Testis (tissue), 2 donors: ENCODE measurements at regions not wholly inside any gene's neighbourhood (a gene's known extent, or its start where the extent isn't known, plus 50 kb on each side); places are given as distances from the start of the nearest gene placed in this dataset.
A peak's percentile ranks its signal among the peaks of the same experiment; 100 is the strongest.
"Not testable (repeated sequence)": the region's sequence is repeated elsewhere in the genome, so short reads cannot be mapped to it uniquely, and the experiment has no call there.

ENCODE experiments used
- DNase-seq: peaks from one replicate; pipeline ENCODE4 v3.0.0-alpha.2; 2019
- H3K27ac ChIP-seq, 2 donors: fragments of 200-600 bp; sonication (generic); one replicate each; pipeline ENCODE4 v1.5.1; 2019
- H3K27me3 ChIP-seq: fragments of 200-600 bp; sonication (generic); one replicate; pipeline ENCODE4 v1.5.1; 2019
- H3K36me3 ChIP-seq: fragments of 200-600 bp; sonication (generic); one replicate; pipeline ENCODE4 v1.5.1; 2017; ENCODE audit warnings: low read depth; ENCODE audit errors: missing control alignments
- H3K4me1 ChIP-seq: fragments of 200-600 bp; sonication (generic); one replicate; pipeline ENCODE4 v1.5.1; 2019
- H3K4me3 ChIP-seq, 2 donors: fragments of 200-600 bp; sonication (generic); one replicate each; pipeline ENCODE4 v1.5.1; 2017 to 2019
- H3K9me3 ChIP-seq: fragments of 200-600 bp; sonication (generic); one replicate; pipeline ENCODE4 v1.5.1; 2017
- POLR2A ChIP-seq: fragments of 450-650 bp; IDR thresholded peaks from one replicate; pipeline ENCODE4 v1.6.1; 2017; ENCODE audit warnings: antibody characterized with exemption, mild to moderate bottlenecking, moderate library complexity
- WGBS, 2 donors: methylation state at CpG; one replicate each; pipeline ENCODE4 v1.1.5; 2018; 5-methylcytosine and 5-hydroxymethylcytosine counted together
- intact Hi-C: fragments of 100-400 bp; cut with DNase I; formaldehyde crosslinking; loops from one replicate; pipeline ENCODE4 v1.15.1; 2023; ENCODE audit warnings: low total_unique reads
- TF ChIP-seq, protein P1 (sequence below), 3 experiments: fragments of 450-650 bp in 2 of 3; fragments of 200-600 bp in 1 of 3; sonication (generic) in 1 of 3; IDR thresholded peaks; one replicate each; pipeline ENCODE4 v1.5.1; 2016 to 2019; ENCODE audit warnings: antibody characterized with exemption in 3 of 3, mild to moderate bottlenecking in 2 of 3, moderate library complexity in 1 of 3

GRCh38 chr1:59204001-59204400 lies 92.9 kb upstream of the FGGY start:
- no peak for TF ChIP-seq POLR2A
- TF ChIP-seq, protein P1, sequence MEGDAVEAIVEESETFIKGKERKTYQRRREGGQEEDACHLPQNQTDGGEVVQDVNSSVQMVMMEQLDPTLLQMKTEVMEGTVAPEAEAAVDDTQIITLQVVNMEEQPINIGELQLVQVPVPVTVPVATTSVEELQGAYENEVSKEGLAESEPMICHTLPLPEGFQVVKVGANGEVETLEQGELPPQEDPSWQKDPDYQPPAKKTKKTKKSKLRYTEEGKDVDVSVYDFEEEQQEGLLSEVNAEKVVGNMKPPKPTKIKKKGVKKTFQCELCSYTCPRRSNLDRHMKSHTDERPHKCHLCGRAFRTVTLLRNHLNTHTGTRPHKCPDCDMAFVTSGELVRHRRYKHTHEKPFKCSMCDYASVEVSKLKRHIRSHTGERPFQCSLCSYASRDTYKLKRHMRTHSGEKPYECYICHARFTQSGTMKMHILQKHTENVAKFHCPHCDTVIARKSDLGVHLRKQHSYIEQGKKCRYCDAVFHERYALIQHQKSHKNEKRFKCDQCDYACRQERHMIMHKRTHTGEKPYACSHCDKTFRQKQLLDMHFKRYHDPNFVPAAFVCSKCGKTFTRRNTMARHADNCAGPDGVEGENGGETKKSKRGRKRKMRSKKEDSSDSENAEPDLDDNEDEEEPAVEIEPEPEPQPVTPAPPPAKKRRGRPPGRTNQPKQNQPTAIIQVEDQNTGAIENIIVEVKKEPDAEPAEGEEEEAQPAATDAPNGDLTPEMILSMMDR (IDR thresholded peaks at IDR 0.05): no peak
- Histone ChIP-seq H3K36me3 (no peaks in the 10 kb centered on the region), H3K4me1 (no peaks in the 10 kb centered on the region), H3K4me3 (no peak overlapping the region), H3K27ac (no peak overlapping the region), H3K27me3 (no peaks in the 10 kb centered on the region), H3K9me3 (no peaks in the 10 kb centered on the region)
- DNase-seq: peak; percentile 20
- 62 to 80% methylated on average over 1 of the region's 1 CpG for WGBS, 2 donors
- intact Hi-C loops: no loop called here

- H3K27ac ChIP-seq, H3K36me3 ChIP-seq, H3K9me3 ChIP-seq, H3K4me3 ChIP-seq, DNase-seq, H3K27me3 ChIP-seq, H3K4me1 ChIP-seq, intact Hi-C loops: not testable (repeated sequence)
- 83 to 85% methylated on average over 3 to 4 of the region's 4 CpGs for WGBS, 2 donors
These were observed 90.3 kb upstream of the FGGY start for GRCh38 chr1:59206616-59207015.

DNA sequence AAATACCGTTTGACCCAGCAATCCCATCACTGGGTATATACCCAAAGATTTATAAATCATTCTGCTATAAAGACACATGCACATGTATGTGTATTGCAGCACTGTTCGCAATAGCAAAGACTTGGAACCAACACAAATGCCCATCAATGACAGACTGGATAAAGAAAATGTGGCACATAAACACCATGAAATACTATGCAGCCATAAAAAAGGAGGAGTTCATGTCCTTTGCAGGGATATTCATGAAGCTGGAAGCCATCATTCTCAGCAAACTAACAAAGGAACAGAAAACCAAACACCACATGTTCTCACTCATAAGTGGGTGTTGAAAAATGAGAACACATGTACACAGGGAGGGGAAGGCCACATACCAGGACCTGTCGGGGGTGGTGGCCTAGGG lies 86.5 kb upstream of the FGGY start:
- H3K36me3 ChIP-seq, intact Hi-C loops: not testable (repeated sequence)
- 96 to 97% methylated on average over 3 of the region's 3 CpGs for WGBS, 2 donors

DNA sequence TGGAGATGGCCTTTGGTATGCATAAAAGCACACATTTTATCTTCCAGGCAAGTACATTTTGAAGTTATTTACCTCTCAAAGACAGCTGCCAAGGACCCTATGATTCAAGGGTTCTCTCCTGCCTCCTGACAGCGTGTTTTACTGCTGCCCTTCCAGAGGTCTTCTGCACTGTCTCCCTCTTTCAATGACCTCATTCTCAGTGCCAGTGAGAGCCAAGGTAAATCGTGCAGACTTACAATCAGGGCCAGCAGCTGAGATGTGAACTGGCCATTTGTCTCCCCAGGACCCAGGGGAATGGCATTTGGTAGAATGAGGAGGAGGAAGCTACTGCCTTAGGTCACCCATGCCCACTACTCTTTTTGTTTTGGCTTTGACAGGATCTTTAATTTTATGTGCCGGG lies 84.2 kb upstream of the FGGY start:
- TF ChIP-seq POLR2A: no peak
- TF ChIP-seq, protein P1 (IDR thresholded peaks at IDR 0.05): no peak
- no peaks in the 10 kb centered on the region for H3K36me3 ChIP-seq
- DNase-seq: no peak
- WGBS, 2 donors: 75 to 87% methylated on average over 3 of the region's 3 CpGs
- no peak overlapping the region for H3K4me3 ChIP-seq
- no peaks in the 10 kb centered on the region for H3K27me3 ChIP-seq
- H3K9me3 ChIP-seq: no peaks in the 10 kb centered on the region
- intact Hi-C loops: no loop called here
- no peak overlapping the region for H3K27ac ChIP-seq
- no peaks in the 10 kb centered on the region for H3K4me1 ChIP-seq

More for the DNA sequence above, 86.5 kb upstream of the FGGY start:
- not testable (repeated sequence) for H3K27ac ChIP-seq, DNase-seq, H3K27me3 ChIP-seq, H3K4me1 ChIP-seq, H3K4me3 ChIP-seq, H3K9me3 ChIP-seq

DNA sequence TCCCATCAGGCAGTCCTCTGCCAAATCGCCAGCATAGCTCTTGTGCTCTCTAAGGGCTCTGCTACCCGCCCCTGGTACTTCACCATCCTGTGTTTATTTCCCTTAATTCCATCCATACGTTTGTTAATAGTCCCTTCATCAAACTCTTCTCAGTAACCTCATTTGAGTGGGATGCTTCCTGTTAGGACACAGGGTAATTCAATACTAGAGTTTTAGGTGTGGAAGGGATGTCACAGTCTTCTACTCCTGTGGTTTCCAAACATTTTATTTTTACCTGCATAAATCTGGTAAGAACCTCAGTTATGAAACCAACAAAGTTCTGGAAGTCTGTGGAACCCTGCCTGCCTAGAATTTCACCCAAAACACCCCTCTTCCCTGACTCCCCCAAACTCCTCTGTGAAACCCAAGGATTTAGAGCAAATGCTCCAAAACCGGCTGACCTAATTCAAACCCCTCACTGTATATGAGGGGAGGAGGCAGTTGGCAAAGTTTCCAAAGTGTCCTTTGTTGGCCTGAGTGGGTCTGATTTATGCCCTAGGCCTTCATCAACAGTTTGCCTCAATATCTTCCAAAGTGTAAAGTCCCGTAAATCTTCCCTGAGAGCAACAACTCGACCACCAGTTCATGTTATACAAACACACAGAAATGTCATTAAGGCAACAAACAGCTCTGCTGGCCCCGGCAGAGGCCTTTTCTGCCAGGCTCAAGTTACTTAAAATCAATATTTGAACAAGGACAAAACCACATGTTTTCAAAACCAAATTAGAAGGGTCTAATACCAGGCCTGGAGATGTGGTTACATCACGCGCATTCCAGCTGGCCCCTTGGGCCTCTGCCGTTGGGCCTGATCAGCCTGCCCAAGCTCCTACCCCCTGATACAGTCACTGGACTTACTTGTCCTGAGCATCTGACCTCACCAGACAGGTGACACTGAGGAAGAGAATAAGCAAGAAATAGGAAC lies 82.4 kb upstream of the FGGY start:
- intact Hi-C loops: no loop called here
- no peaks in the 10 kb centered on the region for H3K9me3 ChIP-seq
- TF ChIP-seq POLR2A: no peak
- TF ChIP-seq, protein P1 (IDR thresholded peaks at IDR 0.05): no peak
- DNase-seq: no peak
- 81 to 87% methylated on average over 10 of the region's 10 CpGs for WGBS, 2 donors
- no peak overlapping the region for H3K4me3 ChIP-seq
- H3K36me3 ChIP-seq: no peaks in the 10 kb centered on the region
- H3K4me1 ChIP-seq: no peaks in the 10 kb centered on the region
- H3K27ac ChIP-seq: no peak overlapping the region
- H3K27me3 ChIP-seq: no peaks in the 10 kb centered on the region
